IPS-20b (cell line): ENCODE measurements at regions not wholly inside any gene's neighbourhood (a gene's known extent, or its start where the extent isn't known, plus 50 kb on each side); places are given as distances from the start of the nearest gene placed in this dataset.

ENCODE experiments used
- H3K27ac ChIP-seq: one replicate; pipeline ENCODE4 v1.5.1; 2013; ENCODE audit warnings: low read length
- H3K27me3 ChIP-seq: 2 replicates; pipeline ENCODE4 v1.6.1; 2013; ENCODE audit warnings: mild to moderate bottlenecking, low read length, inconsistent platforms; ENCODE audit not compliant: insufficient read depth
- H3K36me3 ChIP-seq: 2 replicates; pipeline ENCODE4 v1.6.1; 2013; ENCODE audit warnings: low read depth, mild to moderate bottlenecking, inconsistent platforms, low read length, moderate library complexity; ENCODE audit not compliant: insufficient read depth
- H3K4me1 ChIP-seq: 2 replicates; pipeline ENCODE4 v1.6.1; 2013; ENCODE audit warnings: mild to moderate bottlenecking, control low read depth, inconsistent platforms, low read length, moderate library complexity; ENCODE audit not compliant: insufficient read depth
- H3K4me3 ChIP-seq: 2 replicates; pipeline ENCODE4 v1.5.1; 2013; ENCODE audit warnings: mild to moderate bottlenecking, low read length, inconsistent platforms
- H3K9ac ChIP-seq: 2 replicates; pipeline ENCODE4 v1.6.1; 2013; ENCODE audit warnings: low read depth, mild to moderate bottlenecking, inconsistent platforms, low read length, moderate library complexity
- H3K9me3 ChIP-seq: 2 replicates; pipeline ENCODE4 v1.6.1; 2013; ENCODE audit warnings: mild to moderate bottlenecking, low read depth, low read length, inconsistent platforms; ENCODE audit not compliant: insufficient read depth

DNA sequence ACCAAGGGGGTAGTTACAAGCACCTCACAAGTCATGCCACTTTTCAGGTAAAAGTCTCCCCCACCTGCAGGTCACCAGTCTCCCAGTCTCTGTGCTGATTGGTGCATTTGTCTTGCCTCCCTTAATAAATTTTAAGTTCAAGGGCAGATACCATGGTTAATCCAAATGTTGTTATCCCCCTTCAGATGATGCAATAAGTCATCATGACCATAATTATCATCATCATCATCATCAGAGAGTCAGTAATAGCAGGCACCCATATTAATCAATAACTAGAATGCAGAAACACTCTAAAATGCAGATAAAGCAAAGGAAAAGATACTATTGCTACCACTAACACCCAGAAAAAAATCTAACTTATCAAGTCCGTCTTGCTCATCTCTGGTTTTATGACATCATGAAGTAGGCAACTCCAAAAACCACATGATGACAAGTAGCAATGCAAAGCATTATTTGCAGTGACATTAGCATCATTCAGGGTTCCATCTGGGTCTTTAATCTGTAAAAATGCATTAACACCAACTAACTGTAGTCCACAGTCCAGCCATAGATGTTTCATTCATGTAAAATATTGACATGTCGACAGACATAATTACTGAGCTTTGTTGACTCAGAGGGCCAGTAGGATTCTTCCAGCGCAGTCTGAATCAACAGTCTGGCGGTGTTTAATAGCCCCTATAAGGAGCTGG lies 492.0 kb upstream of the RUNX1 start:
- H3K9me3 ChIP-seq, result no peaks in the 10 kb centered on the region
- no peaks in the 10 kb centered on the region for H3K27me3 ChIP-seq
- no peak overlapping the region for H3K4me3 ChIP-seq
- no peaks in the 10 kb centered on the region for H3K36me3 ChIP-seq
- no peak overlapping the region for H3K27ac ChIP-seq
- H3K4me1 ChIP-seq, result no peaks in the 10 kb centered on the region
- no peak overlapping the region for H3K9ac ChIP-seq

DNA sequence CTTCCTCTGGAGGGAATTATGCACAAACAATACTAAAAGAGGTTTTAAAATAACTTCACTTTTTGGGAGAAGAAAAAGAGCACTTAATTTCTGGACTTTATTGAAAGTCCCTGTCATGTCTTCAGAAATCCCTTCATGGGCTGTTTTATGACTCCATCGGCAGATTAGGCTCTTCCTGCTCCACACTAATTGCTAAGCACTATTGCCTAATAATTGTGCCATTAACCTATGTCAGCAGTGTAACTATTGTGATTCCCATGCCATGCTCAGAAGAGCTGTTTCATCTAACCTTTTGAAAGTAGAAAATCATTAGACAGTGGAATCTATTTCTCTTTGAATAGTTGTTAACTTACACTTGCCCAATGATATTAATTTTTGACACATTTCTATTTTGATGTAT lies 489.3 kb upstream of the RUNX1 start:
- Histone ChIP-seq H3K27me3 (no peaks in the 10 kb centered on the region), H3K9me3 (peaks cover 6% of the 10 kb centered on the region), H3K36me3 (no peaks in the 10 kb centered on the region), H3K4me1 (no peaks in the 10 kb centered on the region), H3K27ac (no peak overlapping the region), H3K4me3 (no peak overlapping the region), H3K9ac (no peak overlapping the region)

- H3K4me3 ChIP-seq, result no peak overlapping the region
- no peaks in the 10 kb centered on the region for H3K36me3 ChIP-seq
- H3K9ac ChIP-seq, result no peak overlapping the region
- no peak overlapping the region for H3K27ac ChIP-seq
- H3K9me3 ChIP-seq, result peaks cover 6% of the 10 kb centered on the region
- no peaks in the 10 kb centered on the region for H3K27me3 ChIP-seq
- H3K4me1 ChIP-seq, result no peaks in the 10 kb centered on the region
Observed at GRCh38 chr21:35537604-35538003, 488.5 kb upstream of the RUNX1 start.

DNA sequence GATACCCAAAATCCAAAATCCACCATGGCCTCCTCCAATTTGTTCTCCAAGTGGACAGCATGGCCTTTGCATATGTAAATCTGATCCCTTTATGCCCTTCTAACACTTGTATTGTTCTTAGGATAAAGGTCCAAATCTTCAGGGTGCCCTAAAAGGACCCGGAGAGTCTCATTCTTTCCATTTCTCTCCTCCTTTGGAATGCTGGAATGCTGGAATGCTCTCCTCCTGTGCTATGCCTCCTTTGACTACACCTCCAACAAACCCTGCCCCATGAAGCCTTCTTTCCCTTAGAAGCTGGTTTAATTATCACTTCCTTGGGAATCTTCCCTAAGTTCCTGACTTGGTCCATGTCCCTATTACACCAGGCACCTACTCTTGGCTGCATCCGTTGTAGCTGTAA lies 484.8 kb upstream of the RUNX1 start:
- Histone ChIP-seq H3K9me3 (peaks cover 6% of the 10 kb centered on the region), H3K27ac (no peak overlapping the region), H3K4me3 (no peak overlapping the region), H3K9ac (no peak overlapping the region), H3K36me3 (no peaks in the 10 kb centered on the region), H3K4me1 (no peaks in the 10 kb centered on the region), H3K27me3 (no peaks in the 10 kb centered on the region)

DNA sequence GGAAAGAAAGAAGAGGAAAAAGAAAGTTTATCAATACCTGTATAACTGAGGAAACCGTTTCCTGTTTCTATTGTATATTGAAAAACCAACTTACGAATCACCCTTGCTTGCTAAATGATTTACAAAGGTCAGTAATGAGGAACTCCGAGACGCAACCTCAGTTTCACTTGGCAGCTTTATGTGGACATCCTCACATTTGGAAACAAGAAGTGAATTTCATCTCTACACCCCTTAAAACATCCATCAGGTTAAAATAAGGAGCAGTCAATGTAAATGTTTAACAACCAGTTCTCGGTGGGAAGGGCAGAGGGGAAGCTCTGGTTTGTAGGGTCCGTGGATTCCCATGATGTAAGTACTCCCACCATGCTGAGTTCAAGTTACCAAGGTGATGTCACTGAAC lies 481.7 kb upstream of the RUNX1 start:
- Histone ChIP-seq H3K36me3 (no peaks in the 10 kb centered on the region), H3K4me1 (no peaks in the 10 kb centered on the region), H3K27ac (no peak overlapping the region), H3K9ac (no peak overlapping the region), H3K4me3 (no peak overlapping the region), H3K9me3 (peaks cover 6% of the 10 kb centered on the region), H3K27me3 (no peaks in the 10 kb centered on the region)

DNA sequence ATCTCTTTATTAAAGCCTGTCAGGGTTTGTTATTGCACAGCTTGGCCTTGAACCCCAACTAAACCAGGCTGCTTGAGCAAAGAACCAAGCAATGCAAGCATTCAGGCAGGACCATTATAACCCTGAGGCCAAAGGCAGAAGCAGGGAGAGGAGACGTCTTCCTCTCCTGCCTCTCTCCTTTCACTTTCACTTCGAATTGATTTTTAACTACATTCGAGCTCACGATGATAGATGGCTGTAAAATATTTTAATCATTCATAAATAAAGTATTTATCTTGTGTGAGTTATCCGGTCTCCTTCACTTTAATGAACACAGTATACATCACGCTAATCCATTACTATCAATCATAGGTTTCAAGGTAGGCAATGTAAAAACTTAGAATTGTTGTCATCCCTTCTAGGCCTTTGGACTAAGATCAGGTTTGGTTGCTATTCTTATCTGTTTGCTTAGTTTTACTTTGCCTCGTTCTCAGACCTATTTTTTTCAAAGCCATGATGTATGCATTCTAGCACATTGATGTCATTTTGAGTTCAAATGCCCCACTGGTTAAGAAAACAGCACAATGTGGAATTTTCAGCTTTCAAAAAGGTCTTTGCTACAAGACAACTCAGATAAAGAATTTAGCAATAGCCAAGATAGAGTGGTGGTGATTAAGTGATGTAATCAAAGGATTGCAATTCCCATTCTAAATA lies 480.2 kb upstream of the RUNX1 start:
- H3K27me3 ChIP-seq, result no peaks in the 10 kb centered on the region
- H3K4me1 ChIP-seq, result no peaks in the 10 kb centered on the region
- H3K36me3 ChIP-seq, result no peaks in the 10 kb centered on the region
- H3K4me3 ChIP-seq, result no peak overlapping the region
- H3K9me3 ChIP-seq, result peaks cover under 1% of the 10 kb centered on the region; the same call in 1 of the 2 replicates
- no peak overlapping the region for H3K27ac ChIP-seq
- H3K9ac ChIP-seq, result no peak overlapping the region

GRCh38 chr21:35528116-35529042 lies 479.3 kb upstream of the RUNX1 start:
- no peak overlapping the region for H3K27ac ChIP-seq
- H3K9me3 ChIP-seq, result no peaks in the 10 kb centered on the region
- no peaks in the 10 kb centered on the region for H3K4me1 ChIP-seq
- H3K4me3 ChIP-seq, result no peak overlapping the region
- H3K9ac ChIP-seq, result no peak overlapping the region
- no peaks in the 10 kb centered on the region for H3K36me3 ChIP-seq
- no peaks in the 10 kb centered on the region for H3K27me3 ChIP-seq

- Histone ChIP-seq H3K9ac (no peak overlapping the region), H3K9me3 (no peaks in the 10 kb centered on the region), H3K36me3 (no peaks in the 10 kb centered on the region), H3K27me3 (no peaks in the 10 kb centered on the region), H3K27ac (no peak overlapping the region), H3K4me1 (no peaks in the 10 kb centered on the region), H3K4me3 (no peak overlapping the region)
Observed at GRCh38 chr21:35527358-35527757, 478.3 kb upstream of the RUNX1 start.

GRCh38 chr21:35525443-35525842 lies 476.3 kb upstream of the RUNX1 start:
- H3K4me1 ChIP-seq, result peaks cover 13% of the 10 kb centered on the region; the same call in 1 of the 2 replicates
- no peak overlapping the region for H3K4me3 ChIP-seq
- H3K27ac ChIP-seq, result no peak overlapping the region
- no peaks in the 10 kb centered on the region for H3K27me3 ChIP-seq
- H3K36me3 ChIP-seq, result no peaks in the 10 kb centered on the region
- H3K9ac ChIP-seq, result no peak overlapping the region
- H3K9me3 ChIP-seq, result no peaks in the 10 kb centered on the region

DNA sequence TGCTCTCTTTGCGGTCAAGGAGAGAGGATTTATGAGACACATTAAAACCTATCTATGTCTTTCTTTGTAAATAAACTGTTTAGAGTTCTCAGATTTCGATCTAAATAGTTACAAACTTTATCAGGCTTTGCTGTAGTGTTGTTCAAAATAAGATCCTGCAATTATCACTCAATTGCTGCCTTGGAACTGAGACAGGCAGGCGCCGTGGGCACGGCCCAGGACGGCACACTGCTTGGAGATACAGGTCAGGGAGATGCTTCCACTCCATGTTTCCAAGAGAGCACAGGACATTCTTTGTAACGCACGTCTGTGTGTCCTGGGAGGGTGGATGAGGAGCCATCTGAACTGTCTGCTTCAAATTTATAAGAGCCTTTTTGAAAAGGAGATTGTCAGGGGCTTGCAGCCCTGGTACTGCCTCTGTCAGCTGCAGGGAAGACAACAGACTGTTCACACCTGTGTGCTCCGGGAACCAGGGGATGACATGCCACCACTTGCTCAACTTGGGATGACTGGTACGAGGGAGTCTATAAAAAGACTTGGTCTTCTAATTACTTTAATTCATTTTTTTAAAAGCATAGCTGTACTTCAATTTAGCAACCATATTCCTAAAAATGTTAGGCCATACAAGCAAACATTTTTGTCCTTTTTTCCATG lies 472.9 kb upstream of the RUNX1 start:
- H3K4me1 ChIP-seq, result peaks cover 16% of the 10 kb centered on the region; the same call in 1 of the 2 replicates
- no peak overlapping the region; the same call in 1 of the 2 replicates for H3K9ac ChIP-seq
- H3K27me3 ChIP-seq, result no peaks in the 10 kb centered on the region
- H3K9me3 ChIP-seq, result no peaks in the 10 kb centered on the region
- no peak overlapping the region for H3K27ac ChIP-seq
- no peak overlapping the region for H3K4me3 ChIP-seq
- H3K36me3 ChIP-seq, result no peaks in the 10 kb centered on the region

- Histone ChIP-seq H3K4me3 (no peak overlapping the region; the same call in 1 of the 2 replicates), H3K9ac (no peak overlapping the region; the same call in 1 of the 2 replicates), H3K36me3 (no peaks in the 10 kb centered on the region), H3K27me3 (no peaks in the 10 kb centered on the region), H3K4me1 (peaks cover 16% of the 10 kb centered on the region; the same call in 1 of the 2 replicates), H3K9me3 (no peaks in the 10 kb centered on the region), H3K27ac (no peak overlapping the region)
Observed at GRCh38 chr21:35521293-35521692, 472.2 kb upstream of the RUNX1 start.
